ENCODE measurements at regions not wholly inside any gene's neighbourhood (a gene's known extent, or its start where the extent isn't known, plus 50 kb on each side); places are given as distances from the start of the nearest gene placed in this dataset.

- no peak for TF ChIP-seq FOXM1 (IDR thresholded peaks at IDR 0.05; ENCODE audit: low read depth)
- TF ChIP-seq SMC3 (IDR thresholded peaks at IDR 0.05; ENCODE audit: low read depth, low read length) = no peak
- TF ChIP-seq POLR2AphosphoS5 (IDR thresholded peaks at IDR 0.05; ENCODE audit: low read depth, low read length) = no peak
- TF ChIP-seq CTCF (IDR thresholded peaks at IDR 0.05) = no peak
Measured at GRCh38 chr5:119852140-119852539, 222.8 kb downstream of the FAM170A start.
